ENCODE measurements at regions not wholly inside any gene's neighbourhood (a gene's known extent, or its start where the extent isn't known, plus 50 kb on each side); places are given as distances from the start of the nearest gene placed in this dataset.

DNA sequence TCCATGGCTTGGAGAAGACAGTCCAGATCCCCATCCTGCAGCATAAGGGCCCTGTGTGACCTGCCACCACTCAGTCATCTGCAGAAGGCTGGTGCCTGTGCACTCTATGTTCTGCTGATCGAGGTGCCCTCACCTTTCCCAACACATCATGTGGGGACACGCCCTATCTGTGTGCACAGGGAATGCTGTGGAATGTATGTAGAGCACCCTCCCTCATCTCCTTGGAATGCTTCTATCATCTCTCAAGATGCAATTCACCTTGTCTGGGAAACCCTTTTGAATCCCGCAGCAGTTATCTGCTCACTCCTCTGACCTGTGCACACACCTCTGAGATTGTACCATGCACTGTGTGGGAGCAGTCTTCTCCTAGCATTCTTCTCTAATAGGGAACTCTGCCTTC is 207.2 kb upstream of the SSTR4 start:
- TF ChIP-seq, protein P1, sequence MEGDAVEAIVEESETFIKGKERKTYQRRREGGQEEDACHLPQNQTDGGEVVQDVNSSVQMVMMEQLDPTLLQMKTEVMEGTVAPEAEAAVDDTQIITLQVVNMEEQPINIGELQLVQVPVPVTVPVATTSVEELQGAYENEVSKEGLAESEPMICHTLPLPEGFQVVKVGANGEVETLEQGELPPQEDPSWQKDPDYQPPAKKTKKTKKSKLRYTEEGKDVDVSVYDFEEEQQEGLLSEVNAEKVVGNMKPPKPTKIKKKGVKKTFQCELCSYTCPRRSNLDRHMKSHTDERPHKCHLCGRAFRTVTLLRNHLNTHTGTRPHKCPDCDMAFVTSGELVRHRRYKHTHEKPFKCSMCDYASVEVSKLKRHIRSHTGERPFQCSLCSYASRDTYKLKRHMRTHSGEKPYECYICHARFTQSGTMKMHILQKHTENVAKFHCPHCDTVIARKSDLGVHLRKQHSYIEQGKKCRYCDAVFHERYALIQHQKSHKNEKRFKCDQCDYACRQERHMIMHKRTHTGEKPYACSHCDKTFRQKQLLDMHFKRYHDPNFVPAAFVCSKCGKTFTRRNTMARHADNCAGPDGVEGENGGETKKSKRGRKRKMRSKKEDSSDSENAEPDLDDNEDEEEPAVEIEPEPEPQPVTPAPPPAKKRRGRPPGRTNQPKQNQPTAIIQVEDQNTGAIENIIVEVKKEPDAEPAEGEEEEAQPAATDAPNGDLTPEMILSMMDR (IDR thresholded peaks at IDR 0.05) = no peak
- no peak for TF ChIP-seq POLR2A (IDR thresholded peaks at IDR 0.05)

Measured in heart left ventricle (tissue), 13 donors.